GM12801 (cell line): ENCODE measurements at regions not wholly inside any gene's neighbourhood (a gene's known extent, or its start where the extent isn't known, plus 50 kb on each side); places are given as distances from the start of the nearest gene placed in this dataset.

ENCODE experiments used
- TF ChIP-seq, protein P1 (sequence below): IDR thresholded peaks from one replicate; pipeline ENCODE4 v1.5.1; 2011; ENCODE audit warnings: control low read depth; ENCODE audit not compliant: insufficient read length; ENCODE audit errors: extremely low read depth

DNA sequence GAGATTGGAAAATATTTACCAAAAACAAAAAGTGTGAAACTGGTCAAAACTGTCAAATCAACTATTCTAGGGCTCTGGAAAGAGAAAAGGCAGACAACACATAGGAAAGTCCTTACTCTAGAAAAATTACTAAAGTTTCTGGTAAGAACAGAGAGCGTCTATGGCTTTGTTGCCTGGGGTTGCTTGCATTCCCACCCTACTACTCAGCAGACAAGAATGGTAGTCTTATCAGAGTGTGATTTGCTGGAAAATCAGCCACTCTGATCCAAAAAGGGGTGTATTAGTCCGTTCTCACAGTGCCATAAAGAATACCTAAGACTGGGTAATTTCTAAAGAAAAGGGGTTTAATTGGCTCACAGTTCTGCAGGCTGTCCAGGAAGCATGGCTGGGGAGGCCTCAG is 50.3 kb upstream of the CDH20 start:
- TF ChIP-seq, protein P1, sequence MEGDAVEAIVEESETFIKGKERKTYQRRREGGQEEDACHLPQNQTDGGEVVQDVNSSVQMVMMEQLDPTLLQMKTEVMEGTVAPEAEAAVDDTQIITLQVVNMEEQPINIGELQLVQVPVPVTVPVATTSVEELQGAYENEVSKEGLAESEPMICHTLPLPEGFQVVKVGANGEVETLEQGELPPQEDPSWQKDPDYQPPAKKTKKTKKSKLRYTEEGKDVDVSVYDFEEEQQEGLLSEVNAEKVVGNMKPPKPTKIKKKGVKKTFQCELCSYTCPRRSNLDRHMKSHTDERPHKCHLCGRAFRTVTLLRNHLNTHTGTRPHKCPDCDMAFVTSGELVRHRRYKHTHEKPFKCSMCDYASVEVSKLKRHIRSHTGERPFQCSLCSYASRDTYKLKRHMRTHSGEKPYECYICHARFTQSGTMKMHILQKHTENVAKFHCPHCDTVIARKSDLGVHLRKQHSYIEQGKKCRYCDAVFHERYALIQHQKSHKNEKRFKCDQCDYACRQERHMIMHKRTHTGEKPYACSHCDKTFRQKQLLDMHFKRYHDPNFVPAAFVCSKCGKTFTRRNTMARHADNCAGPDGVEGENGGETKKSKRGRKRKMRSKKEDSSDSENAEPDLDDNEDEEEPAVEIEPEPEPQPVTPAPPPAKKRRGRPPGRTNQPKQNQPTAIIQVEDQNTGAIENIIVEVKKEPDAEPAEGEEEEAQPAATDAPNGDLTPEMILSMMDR: no peak
